Endothelial cell of umbilical vein (primary cell): ENCODE measurements at regions not wholly inside any gene's neighbourhood (a gene's known extent, or its start where the extent isn't known, plus 50 kb on each side); places are given as distances from the start of the nearest gene placed in this dataset.

Experiments used
- BruUV-seq: library from RNA; stranded (reverse); fragments of 400-500 nt; replicated peaks from 2 replicates; lab custom pipeline; 2021; lab: Mats Ljungman, UMichigan
- CTCF ChIA-PET: fragments of 300-600, 350-600 bp; sonication (Branson Sonifier 250); formaldehyde crosslinking; loops from one replicate; lab custom pipeline; 2021; ENCODE audit warnings: antibody characterized with exemption, inconsistent platforms; lab: Charles Lee
- POLR2A ChIA-PET: fragments of 300-600, 350-600 bp; sonication (Branson Sonifier 250); formaldehyde crosslinking; loops from one replicate; lab custom pipeline; 2021; ENCODE audit warnings: antibody characterized with exemption, inconsistent platforms; lab: Charles Lee
- DNase-seq: peaks from one replicate; pipeline ENCODE4 v3.0.0-alpha.2; 2011; ENCODE audit warnings: low read depth, low spot score
- FAIRE-seq: peaks from 2 replicates; lab custom pipeline; 2011; peaks lifted over from hg19 to GRCh38; lab: Jason Lieb, UNC
- H2AFZ ChIP-seq: 2 replicates; pipeline ENCODE4 v1.6.0; 2012; ENCODE audit warnings: low read depth, low read length, control low read depth, inconsistent platforms
- H3K27ac ChIP-seq: 2 replicates; pipeline ENCODE4 v1.5.1; 2011; ENCODE audit warnings: low read depth, mild to moderate bottlenecking, control low read depth, low read length, moderate library complexity; ENCODE audit not compliant: insufficient read depth
- H3K27me3 ChIP-seq, 2 experiments: 2 replicates each; pipeline versions ENCODE4 v1.6.0 to v1.6.1; 2011; ENCODE audit warnings: low read length in 2 of 2, mixed read lengths in 1 of 2; ENCODE audit not compliant: control insufficient read depth in 2 of 2, insufficient read depth in 2 of 2
- H3K36me3 ChIP-seq, 2 experiments: 2 replicates in 1 of 2; 3 replicates in 1 of 2; pipeline ENCODE4 v1.5.1; 2011; ENCODE audit warnings: low read length in 2 of 2, mild to moderate bottlenecking in 1 of 2, moderate library complexity in 1 of 2; ENCODE audit not compliant: control insufficient read depth in 2 of 2, insufficient read depth in 2 of 2; ENCODE audit errors: extremely low read depth in 1 of 2
- H3K4me1 ChIP-seq: 3 replicates; pipeline ENCODE4 v1.5.1; 2011; ENCODE audit warnings: mild to moderate bottlenecking, low read length; ENCODE audit not compliant: control insufficient read depth, insufficient read depth; ENCODE audit errors: extremely low read depth
- H3K4me2 ChIP-seq: 2 replicates; pipeline ENCODE4 v1.6.1; 2011; ENCODE audit warnings: low read length, control low read depth, mixed read lengths; ENCODE audit not compliant: insufficient read depth
- H3K4me3 ChIP-seq, 3 experiments: fragments of 200-600 bp in 1 of 3; sonication (generic), shearing (Covaris generic) in 1 of 3; replicated peaks in 1 of 3; 2 replicates each; pipeline ENCODE4 v1.5.1; 2011 to 2016; ENCODE audit warnings: control low read depth in 3 of 3, low read length in 3 of 3, mild to moderate bottlenecking in 2 of 3, inconsistent platforms in 1 of 3, low read depth in 1 of 3, moderate library complexity in 1 of 3; ENCODE audit not compliant: insufficient read depth in 1 of 3
- H3K79me2 ChIP-seq: 2 replicates; pipeline ENCODE4 v1.6.0; 2012; ENCODE audit warnings: low read length, inconsistent platforms; ENCODE audit not compliant: control insufficient read depth, insufficient read depth
- H3K9ac ChIP-seq: replicated peaks from 2 replicates; pipeline ENCODE3; 2011; ENCODE audit warnings: low read length, control low read depth; ENCODE audit not compliant: insufficient read depth; ENCODE audit errors: extremely low read depth
- H3K9me1 ChIP-seq: replicated peaks from 3 replicates; pipeline ENCODE4 v1.6.0; 2011; ENCODE audit warnings: mild to moderate bottlenecking, low read length; ENCODE audit not compliant: control insufficient read depth, insufficient read depth; ENCODE audit errors: extremely low read depth
- H3K9me3 ChIP-seq: replicated peaks from 2 replicates; pipeline ENCODE4 v1.5.1; 2012; ENCODE audit warnings: low read length, inconsistent platforms; ENCODE audit not compliant: control insufficient read depth, insufficient read depth
- H4K20me1 ChIP-seq: replicated peaks from 2 replicates; pipeline ENCODE3; 2011; ENCODE audit warnings: mild to moderate bottlenecking, low read length; ENCODE audit not compliant: control insufficient read depth, insufficient read depth; ENCODE audit errors: extremely low read depth
- EZH2 ChIP-seq: IDR thresholded peaks from 2 replicates; pipeline ENCODE4 v1.6.1; 2012; ENCODE audit warnings: borderline replicate concordance, low read depth, mild to moderate bottlenecking, moderate library complexity, low read length, inconsistent platforms; ENCODE audit not compliant: severe bottlenecking
- FOS ChIP-seq: IDR thresholded peaks from 2 replicates; pipeline ENCODE4 v1.6.1; 2011; ENCODE audit warnings: mild to moderate bottlenecking, low read length, moderate library complexity, borderline replicate concordance; ENCODE audit not compliant: insufficient read depth
- GATA2 ChIP-seq: IDR thresholded peaks from 2 replicates; pipeline ENCODE4 v1.7.0; 2011; ENCODE audit warnings: low read depth, mild to moderate bottlenecking, moderate library complexity, mixed read lengths, low read length; ENCODE audit not compliant: insufficient read length, insufficient read depth
- JUN ChIP-seq: IDR thresholded peaks from 2 replicates; pipeline ENCODE4 v1.6.1; 2011; ENCODE audit warnings: borderline replicate concordance, low read depth; ENCODE audit not compliant: insufficient read length, insufficient read depth
- MYC ChIP-seq: IDR thresholded peaks from one replicate; pipeline ENCODE4 v1.6.1; 2011; ENCODE audit warnings: mild to moderate bottlenecking, low read depth, low read length
- POLR2A ChIP-seq: IDR thresholded peaks from 2 replicates; pipeline ENCODE4 v1.6.1; 2012; ENCODE audit warnings: low read depth, mild to moderate bottlenecking, control low read depth, low read length
- POLR2AphosphoS5 ChIP-seq: IDR thresholded peaks from 2 replicates; pipeline ENCODE4 v1.6.1; 2012; ENCODE audit warnings: low read depth, mild to moderate bottlenecking, control low read depth, low read length, moderate library complexity; ENCODE audit not compliant: insufficient read depth
- dilution Hi-C: fragments of 300-500 bp; cut with MboI; formaldehyde crosslinking; loops from one replicate; pipeline ENCODE4 v1.15.0; 2019; ENCODE audit warnings: low sequenced_read_pairs; ENCODE audit not compliant: extremely low pct_ligation_motif_present
- intact Hi-C: fragments of 100-400 bp; cut with micrococcal nuclease; formaldehyde crosslinking; loops from one replicate; pipeline ENCODE4 v1.10.0; 2022
- TF ChIP-seq, protein P1 (sequence below), 2 donors: IDR thresholded peaks; 1 replicate in 1 of 2; 2 replicates in 1 of 2; pipeline ENCODE4 v1.5.1; 2011; ENCODE audit warnings: low read length in 2 of 2, mild to moderate bottlenecking in 2 of 2, moderate library complexity in 2 of 2, control low read depth in 1 of 2, inconsistent platforms in 1 of 2, low read depth in 1 of 2; ENCODE audit not compliant: insufficient read depth in 1 of 2; ENCODE audit errors: extremely low read depth in 1 of 2
- TF ChIP-seq, protein P2 (sequence below): IDR thresholded peaks from 2 replicates; pipeline ENCODE4 v1.6.1; 2011; ENCODE audit not compliant: insufficient read depth, insufficient read length

DNA sequence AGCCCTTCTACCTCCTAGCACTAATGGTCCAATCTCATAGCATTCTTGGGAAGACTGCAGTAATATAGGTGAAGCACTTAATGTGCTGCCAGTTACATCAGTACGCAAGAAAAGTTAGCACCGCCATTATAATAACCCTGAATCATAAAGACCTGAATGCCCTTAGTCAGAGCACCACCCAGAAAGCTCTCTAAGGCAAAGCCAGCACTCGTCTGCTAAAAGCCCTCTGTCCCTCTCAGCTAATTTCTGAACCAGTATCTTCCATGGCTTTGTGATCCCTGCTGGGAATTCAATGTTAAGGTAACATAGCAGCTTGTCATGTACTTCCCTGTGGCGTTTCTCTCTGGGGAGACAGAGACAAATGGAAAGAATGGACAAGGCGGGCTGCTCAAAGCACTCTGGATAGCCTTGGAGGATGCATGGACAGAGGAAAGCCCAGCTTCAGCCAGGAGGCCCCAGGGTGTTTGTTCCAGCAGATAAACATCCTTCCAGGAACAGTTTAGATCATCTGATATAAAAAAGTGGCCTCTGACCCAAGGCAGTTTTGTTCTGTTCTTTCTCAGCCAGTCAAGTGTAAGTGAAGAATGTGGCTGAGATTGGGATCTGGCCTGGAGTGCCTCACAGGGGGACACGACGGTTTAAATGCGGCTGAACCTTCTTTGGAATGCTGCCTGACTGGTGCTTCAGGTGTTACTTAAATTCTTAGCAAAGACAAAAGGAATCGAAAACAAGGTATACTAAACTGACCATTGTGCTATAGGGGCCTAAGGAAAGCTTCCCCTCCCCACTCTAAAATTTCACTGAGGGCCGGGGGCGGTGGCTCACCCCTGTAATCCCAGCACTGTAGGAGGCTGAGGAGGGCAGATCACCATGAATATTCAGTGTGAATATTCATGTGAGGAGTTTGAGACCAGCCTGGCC lies 58.1 kb upstream of the VTCN1 start:
- no peak overlapping the region for H3K9ac ChIP-seq
- ChIA-PET POLR2A (no interaction called here), CTCF (no interaction called here)
- DNase-seq (no peak), FAIRE-seq (no peak)
- H3K27ac ChIP-seq = no peak overlapping the region
- H3K4me1 ChIP-seq = no peaks in the 10 kb centered on the region
- no peaks in the 10 kb centered on the region for H3K9me3 ChIP-seq
- H3K27me3 ChIP-seq = peaks cover 0 to 2% of the 10 kb centered on the region in 2 experiments
- H3K79me2 ChIP-seq = no peaks in the 10 kb centered on the region
- no peak overlapping the region for H3K4me2 ChIP-seq
- dilution Hi-C loops = no loop called here
- TF ChIP-seq EZH2 (no peak), JUN (no peak), MYC (no peak), POLR2AphosphoS5 (no peak), POLR2A (no peak), FOS (no peak), GATA2 (no peak)
- TF ChIP-seq, protein P1, sequence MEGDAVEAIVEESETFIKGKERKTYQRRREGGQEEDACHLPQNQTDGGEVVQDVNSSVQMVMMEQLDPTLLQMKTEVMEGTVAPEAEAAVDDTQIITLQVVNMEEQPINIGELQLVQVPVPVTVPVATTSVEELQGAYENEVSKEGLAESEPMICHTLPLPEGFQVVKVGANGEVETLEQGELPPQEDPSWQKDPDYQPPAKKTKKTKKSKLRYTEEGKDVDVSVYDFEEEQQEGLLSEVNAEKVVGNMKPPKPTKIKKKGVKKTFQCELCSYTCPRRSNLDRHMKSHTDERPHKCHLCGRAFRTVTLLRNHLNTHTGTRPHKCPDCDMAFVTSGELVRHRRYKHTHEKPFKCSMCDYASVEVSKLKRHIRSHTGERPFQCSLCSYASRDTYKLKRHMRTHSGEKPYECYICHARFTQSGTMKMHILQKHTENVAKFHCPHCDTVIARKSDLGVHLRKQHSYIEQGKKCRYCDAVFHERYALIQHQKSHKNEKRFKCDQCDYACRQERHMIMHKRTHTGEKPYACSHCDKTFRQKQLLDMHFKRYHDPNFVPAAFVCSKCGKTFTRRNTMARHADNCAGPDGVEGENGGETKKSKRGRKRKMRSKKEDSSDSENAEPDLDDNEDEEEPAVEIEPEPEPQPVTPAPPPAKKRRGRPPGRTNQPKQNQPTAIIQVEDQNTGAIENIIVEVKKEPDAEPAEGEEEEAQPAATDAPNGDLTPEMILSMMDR (IDR thresholded peaks at IDR 0.05; ENCODE audit: extremely low read depth in 1 of 2, insufficient read depth in 1 of 2, low read depth in 1 of 2, low read length in 2 of 2) = no peak
- TF ChIP-seq, protein P2, sequence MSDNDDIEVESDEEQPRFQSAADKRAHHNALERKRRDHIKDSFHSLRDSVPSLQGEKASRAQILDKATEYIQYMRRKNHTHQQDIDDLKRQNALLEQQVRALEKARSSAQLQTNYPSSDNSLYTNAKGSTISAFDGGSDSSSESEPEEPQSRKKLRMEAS = no peak
- no peak overlapping the region for H3K4me3 ChIP-seq
- no TSS peak for BruUV-seq
- intact Hi-C loops = no loop called here
- no peaks in the 10 kb centered on the region for H3K36me3 ChIP-seq
- H3K9me1 ChIP-seq = no peaks in the 10 kb centered on the region
- H2AFZ ChIP-seq = no peak overlapping the region
- H4K20me1 ChIP-seq = no peaks in the 10 kb centered on the region
